Natural killer cell treated with Interleukin-12 subunit alpha and Interleukin-12 subunit beta and Interleukin-15 and Interleukin-18, amount 100 ng/mL, for 72 hours (primary cell): ENCODE measurements at regions not wholly inside any gene's neighbourhood (a gene's known extent, or its start where the extent isn't known, plus 50 kb on each side); places are given as distances from the start of the nearest gene placed in this dataset.
"Not testable (repeated sequence)": the region's sequence is repeated elsewhere in the genome, so short reads cannot be mapped to it uniquely, and the experiment has no call there.

ENCODE experiments used
- ATAC-seq, 2 donors: fragments of 150-1000 bp; cut with Tn5 transposase in 1 of 2; sonication (Bioruptor Pico), chemical (Tn5 transposase) in 1 of 2; 2 replicates each; pipeline ENCODE4 v1.10.0; 2021
- DNase-seq: peaks from one replicate; pipeline ENCODE4 v3.0.0; 2022; ENCODE audit warnings: low spot score
- H3K27ac Mint-ChIP-seq, 2 donors: 1 replicate in 1 of 2; 2 replicates in 1 of 2; pipeline ENCODE4 v1.8.0; 2022; ENCODE audit warnings: mixed read lengths in 2 of 2, mild to moderate bottlenecking in 1 of 2, moderate library complexity in 1 of 2
- H3K27me3 Mint-ChIP-seq, 2 donors: 1 replicate in 1 of 2; 2 replicates in 1 of 2; pipeline ENCODE4 v1.8.0; 2022; ENCODE audit warnings: mixed read lengths in 2 of 2
- H3K36me3 Mint-ChIP-seq: one replicate; pipeline ENCODE4 v1.8.0; 2022; ENCODE audit warnings: mixed read lengths
- H3K4me1 Mint-ChIP-seq, 2 donors: 1 replicate in 1 of 2; 2 replicates in 1 of 2; pipeline ENCODE4 v1.8.0; 2022; ENCODE audit warnings: low read depth in 2 of 2, mixed read lengths in 2 of 2, mild to moderate bottlenecking in 1 of 2
- H3K4me3 Mint-ChIP-seq: one replicate; pipeline ENCODE4 v1.8.0; 2022; ENCODE audit warnings: mixed read lengths
- H3K9me3 Mint-ChIP-seq: 2 replicates; pipeline ENCODE4 v1.8.0; 2022; ENCODE audit warnings: mixed read lengths

DNA sequence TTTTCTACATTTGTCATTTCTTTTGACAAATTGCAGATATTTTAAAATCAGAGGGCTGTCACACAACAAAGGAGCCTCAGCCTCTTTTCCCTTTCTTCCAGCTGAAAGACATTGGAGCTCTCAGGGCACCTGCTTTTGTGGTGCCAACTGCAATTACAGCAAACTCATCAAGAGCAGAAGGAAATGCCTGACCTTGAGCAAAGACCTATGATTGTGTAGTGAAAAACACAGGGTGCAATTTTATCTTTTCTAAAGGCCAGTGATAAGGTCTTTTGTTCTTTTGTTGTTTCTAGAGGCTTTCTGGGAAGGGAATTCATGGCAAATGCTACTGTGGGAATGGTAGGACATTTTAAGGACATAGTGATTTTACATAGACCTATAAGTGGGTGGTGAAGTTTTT lies 214.3 kb downstream of the OXSM start:
- Mint-ChIP-seq H3K9me3 (peaks cover 3% of the 10 kb centered on the region), H3K27me3 (no peaks in the 10 kb centered on the region), H3K36me3 (peaks cover 5% of the 10 kb centered on the region), H3K4me3 (no peak overlapping the region), H3K4me1 (no peaks in the 10 kb centered on the region), H3K27ac (no peak overlapping the region)
- ATAC-seq (no peak), DNase-seq (no peak)

DNA sequence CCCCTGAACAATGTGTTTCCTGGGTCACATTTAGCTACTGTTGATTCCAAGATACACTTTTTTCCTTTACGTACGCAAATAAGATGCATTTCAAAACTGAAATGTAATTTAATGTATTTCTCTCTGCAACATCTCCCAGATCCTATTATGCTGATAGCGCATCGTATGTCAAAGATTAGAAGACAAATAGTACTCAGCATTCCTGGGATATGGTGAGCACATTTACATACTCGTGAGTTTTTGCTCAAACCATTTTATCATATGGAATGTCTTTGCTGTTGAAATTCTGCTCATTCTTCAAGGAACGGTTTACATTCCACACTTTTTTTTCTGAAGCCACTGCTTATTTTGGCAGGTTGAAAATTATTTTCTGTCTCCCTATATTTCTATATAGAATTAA lies 221.4 kb downstream of the OXSM start:
- Mint-ChIP-seq H3K9me3 (no peaks in the 10 kb centered on the region), H3K4me1 (no peaks in the 10 kb centered on the region), H3K27ac (no peak overlapping the region), H3K36me3 (no peaks in the 10 kb centered on the region), H3K27me3 (no peaks in the 10 kb centered on the region), H3K4me3 (no peak overlapping the region)
- ATAC-seq (no peak), DNase-seq (no peak)

DNA sequence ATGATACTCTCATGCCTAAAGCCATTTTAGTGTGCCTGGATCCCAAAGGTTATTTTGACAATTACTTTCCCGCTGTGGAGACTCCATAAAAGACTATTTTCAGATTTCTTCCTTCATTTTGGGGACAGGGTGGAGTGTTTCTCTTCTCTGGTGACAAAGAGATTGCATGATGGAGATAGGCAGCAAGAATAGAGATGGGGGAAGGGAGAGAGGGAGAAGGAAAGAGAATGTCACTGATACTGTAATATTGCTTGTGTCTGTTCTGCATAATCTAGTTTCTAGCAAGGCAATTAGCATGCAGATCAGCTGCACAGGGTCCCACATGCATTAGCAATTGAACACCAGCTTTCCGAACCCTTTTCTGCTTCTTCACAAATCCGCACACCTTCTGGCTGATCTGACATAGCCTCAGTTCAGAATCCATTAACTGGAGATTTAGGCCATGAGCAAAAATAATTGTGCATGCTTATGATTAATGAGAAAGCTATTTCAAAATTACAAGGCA lies 222.4 kb downstream of the OXSM start:
- Mint-ChIP-seq H3K9me3 (no peaks in the 10 kb centered on the region), H3K27me3 (no peaks in the 10 kb centered on the region), H3K4me3 (no peak overlapping the region), H3K4me1 (no peaks in the 10 kb centered on the region), H3K27ac (no peak overlapping the region), H3K36me3 (no peaks in the 10 kb centered on the region)
- ATAC-seq (no peak), DNase-seq (no peak)

DNA sequence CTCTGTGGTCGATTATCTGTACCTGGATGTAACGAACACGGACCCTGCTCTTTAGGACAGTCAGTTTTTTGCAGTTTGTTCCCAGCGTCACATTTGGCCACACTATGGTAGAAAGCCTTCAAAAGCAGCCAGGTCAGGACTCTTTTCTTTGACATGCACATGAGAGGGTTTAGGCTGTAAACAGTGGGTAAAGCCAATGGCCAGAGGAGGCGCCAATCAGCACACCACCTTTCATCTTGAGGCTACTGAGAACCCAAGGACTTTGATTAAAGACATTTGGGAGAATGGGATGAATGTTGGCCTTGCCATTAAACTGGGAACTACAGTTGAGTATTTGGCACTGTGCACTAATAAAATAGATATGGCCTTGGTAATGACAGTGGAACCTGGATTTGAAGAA lies 225.9 kb downstream of the OXSM start:
- no peaks in the 10 kb centered on the region for H3K36me3 Mint-ChIP-seq
- H3K27ac Mint-ChIP-seq: no peak overlapping the region
- no peak for ATAC-seq
- H3K4me3 Mint-ChIP-seq: no peak overlapping the region
- H3K4me1 Mint-ChIP-seq: no peaks in the 10 kb centered on the region
- no peak for DNase-seq
- peaks cover 3% of the 10 kb centered on the region for H3K9me3 Mint-ChIP-seq
- H3K27me3 Mint-ChIP-seq: no peaks in the 10 kb centered on the region

DNA sequence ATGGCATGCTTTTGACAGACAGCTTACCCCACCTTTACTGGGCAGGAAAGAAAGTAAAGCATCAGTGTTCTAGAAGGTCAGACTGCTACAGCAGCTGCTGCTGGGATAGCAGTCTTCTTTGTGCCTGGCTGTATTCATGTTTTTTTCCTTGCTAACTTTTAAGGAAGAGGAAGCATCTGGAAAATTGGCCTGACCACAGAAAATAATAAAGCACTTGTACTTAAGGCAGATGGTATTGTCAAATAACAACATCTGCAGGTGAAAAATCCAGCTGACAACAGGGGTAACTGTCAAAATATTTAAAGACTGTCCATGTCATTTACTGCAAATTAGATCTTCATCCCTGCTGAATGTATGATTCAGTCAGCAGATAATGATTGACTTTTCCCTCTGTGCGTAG lies 229.0 kb downstream of the OXSM start:
- H3K4me1 Mint-ChIP-seq: no peaks in the 10 kb centered on the region
- no peaks in the 10 kb centered on the region for H3K27me3 Mint-ChIP-seq
- H3K27ac Mint-ChIP-seq: no peak overlapping the region
- no peak overlapping the region for H3K4me3 Mint-ChIP-seq
- ATAC-seq (no peak), DNase-seq (no peak)
- H3K36me3 Mint-ChIP-seq: no peaks in the 10 kb centered on the region
- H3K9me3 Mint-ChIP-seq: peaks cover 7% of the 10 kb centered on the region

DNA sequence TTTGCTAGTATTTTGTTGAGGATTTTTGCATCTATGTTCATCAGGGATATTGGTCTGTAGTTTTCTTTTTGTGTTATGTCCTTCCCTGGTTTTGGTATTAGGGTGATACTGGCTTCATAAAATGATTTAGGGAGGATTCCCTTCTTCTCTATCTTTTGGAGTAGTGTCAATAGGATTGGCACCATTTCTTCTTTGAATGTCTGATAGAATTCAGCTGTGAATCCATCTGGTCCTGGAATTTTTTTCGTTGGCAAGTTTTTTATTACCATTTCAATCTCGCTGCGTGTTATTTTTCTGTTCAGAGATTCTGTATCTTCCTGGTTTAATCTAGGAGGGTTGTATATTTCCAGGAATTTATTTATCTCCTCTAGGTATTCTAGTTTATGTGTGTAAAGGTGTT lies 234.3 kb downstream of the OXSM start:
- peaks cover 15% of the 10 kb centered on the region for H3K36me3 Mint-ChIP-seq
- DNase-seq, H3K27me3 Mint-ChIP-seq, H3K4me1 Mint-ChIP-seq, H3K27ac Mint-ChIP-seq, H3K4me3 Mint-ChIP-seq, ATAC-seq: not testable (repeated sequence)
- H3K9me3 Mint-ChIP-seq: peaks cover 19% of the 10 kb centered on the region

DNA sequence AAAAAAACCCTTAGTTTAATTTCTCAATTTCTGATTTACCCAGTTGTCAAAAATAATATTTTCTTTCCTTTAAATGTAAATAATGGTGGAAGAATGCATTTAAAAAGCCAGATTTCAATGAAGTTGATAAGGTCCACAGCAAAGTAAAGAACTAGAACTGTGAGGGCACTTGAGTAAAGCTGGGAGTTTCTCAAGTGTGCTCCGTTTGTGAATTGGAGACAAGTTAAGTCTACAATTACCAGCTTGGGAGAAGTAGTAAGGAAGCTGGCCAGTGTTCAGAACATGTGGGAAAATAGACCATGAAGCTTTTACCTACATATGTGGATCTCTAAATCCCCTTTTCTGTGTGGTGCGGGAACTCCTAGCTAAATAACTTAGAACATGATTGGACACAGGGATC lies 239.4 kb downstream of the OXSM start:
- ATAC-seq (no peak), DNase-seq (no peak)
- Mint-ChIP-seq H3K27ac (no peak overlapping the region), H3K4me3 (no peak overlapping the region), H3K36me3 (peaks cover 15% of the 10 kb centered on the region), H3K27me3 (no peaks in the 10 kb centered on the region), H3K9me3 (peaks cover 15% of the 10 kb centered on the region), H3K4me1 (no peaks in the 10 kb centered on the region)

DNA sequence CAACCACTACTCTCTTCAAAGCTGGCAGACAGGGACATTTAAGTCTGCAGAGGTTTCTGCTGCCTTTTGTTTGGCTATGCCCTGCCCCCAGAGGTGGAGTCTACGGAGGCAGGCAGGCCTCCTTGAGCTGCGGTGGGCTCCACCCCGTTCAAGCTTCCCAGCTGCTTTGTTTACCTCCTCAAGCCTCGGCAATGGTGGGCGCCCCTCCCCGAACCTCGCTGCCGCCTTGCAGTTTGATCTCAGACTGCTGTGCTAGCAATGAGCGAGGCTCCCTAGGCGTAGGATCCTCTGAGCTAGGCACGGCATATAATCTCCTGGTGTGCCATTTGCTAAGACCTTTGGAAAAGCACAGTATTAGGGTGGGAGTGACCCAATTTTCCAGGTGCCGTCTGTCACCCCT lies 252.2 kb downstream of the OXSM start:
- not testable (repeated sequence) for H3K27ac Mint-ChIP-seq, DNase-seq, H3K27me3 Mint-ChIP-seq, ATAC-seq, H3K4me1 Mint-ChIP-seq, H3K4me3 Mint-ChIP-seq
- Mint-ChIP-seq H3K9me3 (peaks cover 18% of the 10 kb centered on the region), H3K36me3 (peaks cover 17% of the 10 kb centered on the region)

DNA sequence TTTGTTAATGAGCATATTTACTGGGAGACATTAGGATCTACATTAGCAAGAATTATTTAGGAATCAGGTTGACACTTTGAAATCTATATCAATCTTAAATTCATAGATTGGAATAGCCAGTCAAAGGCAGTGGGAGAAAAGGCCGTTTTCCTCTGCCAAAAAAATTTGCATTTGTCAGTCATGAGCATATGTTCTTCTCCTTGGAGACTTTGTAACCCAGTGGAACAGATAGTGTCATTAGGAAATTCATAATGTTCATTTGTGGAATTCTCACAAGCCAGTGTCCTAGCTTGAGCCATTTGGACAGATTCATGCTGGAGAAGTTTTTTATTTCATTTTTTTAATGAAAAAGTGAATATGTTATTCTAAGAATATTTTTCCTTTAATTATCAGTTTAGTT lies 260.1 kb downstream of the OXSM start:
- no peak overlapping the region for H3K27ac Mint-ChIP-seq
- H3K27me3 Mint-ChIP-seq: no peaks in the 10 kb centered on the region
- H3K36me3 Mint-ChIP-seq: no peaks in the 10 kb centered on the region
- no peak overlapping the region for H3K4me3 Mint-ChIP-seq
- no peaks in the 10 kb centered on the region for H3K9me3 Mint-ChIP-seq
- DNase-seq (no peak), ATAC-seq (no peak)
- no peaks in the 10 kb centered on the region for H3K4me1 Mint-ChIP-seq

DNA sequence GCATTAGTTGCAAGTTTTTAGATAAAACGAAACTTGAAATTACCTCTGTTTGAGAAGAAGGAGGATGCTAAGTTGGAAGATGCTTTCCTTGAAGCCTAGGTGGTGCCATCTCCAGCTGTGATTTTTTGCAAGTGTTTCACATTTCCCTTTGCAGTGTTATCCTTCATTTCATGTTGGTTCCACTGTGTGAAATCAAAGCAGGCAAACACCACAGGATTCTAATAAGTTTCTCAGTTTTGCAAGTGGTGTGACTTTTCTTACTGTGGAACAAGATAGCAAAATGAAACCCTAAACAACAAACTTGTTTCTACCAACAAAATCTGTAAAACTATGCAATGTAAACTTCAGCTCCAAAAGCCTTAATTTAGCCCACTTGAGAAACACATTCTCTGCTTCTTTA lies 260.9 kb downstream of the OXSM start:
- DNase-seq (no peak), ATAC-seq (no peak)
- Mint-ChIP-seq H3K27me3 (no peaks in the 10 kb centered on the region), H3K36me3 (no peaks in the 10 kb centered on the region), H3K4me1 (no peaks in the 10 kb centered on the region), H3K4me3 (no peak overlapping the region), H3K27ac (no peak overlapping the region), H3K9me3 (no peaks in the 10 kb centered on the region)

DNA sequence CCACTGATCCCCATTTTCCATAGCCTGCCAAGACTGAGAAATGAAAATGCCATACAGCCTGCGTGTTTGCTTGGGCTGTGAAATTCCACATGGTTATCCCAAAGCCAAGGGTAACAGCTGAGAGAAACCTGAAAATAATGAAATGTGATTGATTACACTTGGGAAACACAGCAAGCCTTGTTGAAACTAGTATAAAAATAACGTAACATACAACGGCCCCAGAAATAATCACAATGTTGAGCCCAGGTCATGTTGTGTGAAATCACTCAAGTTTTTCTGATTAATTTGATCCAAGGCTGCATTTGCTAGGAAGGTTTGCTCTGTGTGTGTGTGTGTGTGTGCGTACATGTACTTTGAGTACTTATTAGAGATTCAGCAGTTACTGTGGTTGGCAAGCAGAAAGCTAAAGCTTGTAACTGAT lies 269.0 kb downstream of the OXSM start:
- Mint-ChIP-seq H3K27ac (no peak overlapping the region), H3K36me3 (no peaks in the 10 kb centered on the region), H3K27me3 (peaks cover 0 to 2% of the 10 kb centered on the region in 2 donors), H3K4me3 (no peak overlapping the region), H3K4me1 (no peaks in the 10 kb centered on the region), H3K9me3 (peaks cover 5% of the 10 kb centered on the region)
- DNase-seq (no peak), ATAC-seq (no peak)

DNA sequence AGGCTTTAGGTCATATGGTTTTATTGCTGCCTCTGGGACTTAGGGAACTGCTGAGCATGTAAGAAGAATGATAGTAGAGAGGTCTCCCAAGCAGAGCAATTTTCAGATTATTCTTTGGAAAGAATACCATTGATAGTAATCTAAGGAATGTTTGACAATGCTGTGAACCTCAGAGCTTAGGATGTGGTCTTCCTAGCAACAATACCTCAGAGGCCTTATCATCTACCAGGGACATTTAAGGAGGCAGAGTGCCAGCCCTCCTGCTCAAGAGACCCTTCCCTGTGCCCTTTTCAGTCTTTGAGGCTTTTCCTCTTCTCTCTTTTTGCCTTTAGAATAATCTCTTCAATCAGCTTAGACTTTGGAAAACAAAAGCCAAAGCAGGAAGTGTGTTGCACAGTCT lies 272.1 kb downstream of the OXSM start:
- Mint-ChIP-seq H3K27ac (no peak overlapping the region), H3K27me3 (peaks cover 0 to 2% of the 10 kb centered on the region in 2 donors), H3K4me1 (no peaks in the 10 kb centered on the region), H3K4me3 (no peak overlapping the region), H3K9me3 (peaks cover 5% of the 10 kb centered on the region), H3K36me3 (no peaks in the 10 kb centered on the region)
- DNase-seq (no peak), ATAC-seq (no peak)

DNA sequence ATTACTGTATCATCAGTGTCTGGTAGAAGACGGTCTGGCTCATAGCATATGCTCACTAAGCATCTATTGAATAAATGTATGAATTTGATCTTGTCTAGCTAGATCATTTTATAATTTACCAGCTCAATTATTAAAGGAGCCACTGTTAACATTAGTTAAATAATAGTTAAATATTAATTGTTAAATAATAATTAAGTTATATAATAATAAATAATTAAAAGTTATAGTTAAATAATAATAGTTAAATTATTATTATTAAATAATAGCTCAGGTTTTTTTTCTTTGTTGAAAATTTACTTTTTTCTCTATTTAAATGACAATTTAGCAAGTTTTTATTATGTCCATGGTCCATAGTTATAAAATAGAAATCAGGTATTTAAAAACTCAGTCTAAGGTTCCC lies 274.4 kb downstream of the OXSM start:
- no peaks in the 10 kb centered on the region for H3K27me3 Mint-ChIP-seq
- no peak for ATAC-seq

DNA sequence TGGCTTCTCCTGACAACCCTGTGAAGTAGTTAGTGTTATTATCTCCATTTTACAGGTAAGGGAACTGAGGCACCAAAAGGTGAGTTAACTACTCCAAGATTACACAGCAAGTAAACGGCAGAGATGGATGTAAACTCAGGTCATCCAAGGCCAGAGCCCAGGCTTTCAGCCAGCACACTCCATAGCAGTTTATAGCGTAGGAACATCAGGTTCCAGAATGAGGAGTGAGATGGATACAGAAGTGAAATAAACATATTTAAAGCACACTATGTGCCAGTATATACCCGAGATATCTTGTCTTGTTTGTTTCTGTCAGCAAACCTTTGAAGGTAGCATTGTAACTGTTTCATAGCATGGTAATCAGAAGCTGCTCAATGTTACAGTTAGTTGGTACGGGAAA lies 279.0 kb downstream of the OXSM start:
- ATAC-seq: no peak
- Mint-ChIP-seq H3K36me3 (no peaks in the 10 kb centered on the region), H3K9me3 (no peaks in the 10 kb centered on the region), H3K27ac (no peak overlapping the region), H3K27me3 (no peaks in the 10 kb centered on the region), H3K4me1 (no peaks in the 10 kb centered on the region), H3K4me3 (no peak overlapping the region)
- no peak for DNase-seq

More for the DNA sequence above, 274.4 kb downstream of the OXSM start:
- Mint-ChIP-seq H3K4me1 (no peaks in the 10 kb centered on the region), H3K27ac (no peak overlapping the region), H3K36me3 (no peaks in the 10 kb centered on the region), H3K9me3 (no peaks in the 10 kb centered on the region), H3K4me3 (no peak overlapping the region)
- DNase-seq: no peak

DNA sequence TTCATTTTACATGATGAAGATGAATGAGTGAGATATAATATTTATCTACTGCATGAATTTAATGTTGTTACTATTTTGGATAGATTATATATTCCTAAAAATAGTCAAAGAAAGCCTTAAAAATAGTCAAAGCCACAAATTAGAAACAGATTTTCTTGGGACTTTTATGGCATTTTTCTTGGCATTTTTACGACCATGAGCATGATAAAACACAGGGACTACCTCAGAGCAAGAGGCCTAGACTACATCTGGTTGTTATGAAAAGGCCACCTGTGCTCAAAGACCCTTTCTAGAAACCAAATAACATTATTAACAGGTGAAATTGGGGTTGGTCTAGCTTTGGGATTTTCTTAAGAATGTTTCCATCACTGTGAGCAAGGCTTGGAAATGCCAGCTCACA lies 281.0 kb downstream of the OXSM start:
- Mint-ChIP-seq H3K36me3 (no peaks in the 10 kb centered on the region), H3K4me1 (no peaks in the 10 kb centered on the region), H3K4me3 (no peak overlapping the region), H3K27me3 (no peaks in the 10 kb centered on the region), H3K9me3 (no peaks in the 10 kb centered on the region), H3K27ac (no peak overlapping the region)
- DNase-seq: no peak
- ATAC-seq: no peak
